Mucosa of gallbladder (tissue), 1 donor: ENCODE measurements at regions not wholly inside any gene's neighbourhood (a gene's known extent, or its start where the extent isn't known, plus 50 kb on each side); places are given as distances from the start of the nearest gene placed in this dataset.

Source experiments
- DNase-seq: peaks from one replicate; pipeline ENCODE4 v3.0.0-alpha.2; 2020; ENCODE audit warnings: low spot score
- donor health status: DM: no; HTN: no; CAD: no.

DNA sequence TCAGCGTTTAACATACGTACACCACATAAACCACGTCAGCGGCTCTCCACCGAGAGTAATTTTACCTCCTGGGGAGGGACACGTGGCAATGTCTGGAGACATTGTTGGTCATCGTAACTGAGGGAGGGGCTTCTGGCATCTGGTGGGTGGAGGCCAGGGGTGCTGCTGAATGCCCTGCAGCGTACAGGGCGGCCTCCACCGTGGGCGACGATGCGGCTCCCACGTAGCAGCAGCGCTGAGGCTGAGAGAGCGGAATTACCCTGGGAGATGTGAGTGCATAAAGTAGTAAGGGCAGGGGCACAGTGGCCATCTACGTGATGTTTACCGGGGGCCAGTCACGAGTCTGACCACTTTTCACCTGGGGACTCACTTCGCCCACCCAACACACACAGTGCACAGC is 212.4 kb downstream of the RBFOX3 start:
- DNase-seq, result no peak

DNA sequence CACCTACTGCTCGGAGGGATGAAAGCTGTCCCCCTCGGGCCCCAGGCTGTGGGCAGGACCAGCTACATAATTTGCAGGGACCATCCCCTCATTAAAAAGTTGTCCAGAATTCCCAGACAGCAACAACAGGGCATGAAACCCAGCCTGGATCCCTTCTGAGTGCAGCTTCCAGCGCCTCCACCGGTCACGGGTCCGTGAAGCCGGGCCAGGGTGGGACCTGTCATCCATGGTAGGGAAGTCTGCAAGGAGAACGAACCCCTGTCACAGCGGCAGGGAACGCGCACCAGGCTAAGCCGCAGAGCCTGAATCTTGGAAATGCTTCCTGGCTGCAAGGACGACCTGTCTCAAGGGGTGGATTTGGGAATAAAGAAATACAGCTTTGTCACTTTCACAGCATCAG is 214.2 kb downstream of the RBFOX3 start:
- DNase-seq, result no peak

DNA sequence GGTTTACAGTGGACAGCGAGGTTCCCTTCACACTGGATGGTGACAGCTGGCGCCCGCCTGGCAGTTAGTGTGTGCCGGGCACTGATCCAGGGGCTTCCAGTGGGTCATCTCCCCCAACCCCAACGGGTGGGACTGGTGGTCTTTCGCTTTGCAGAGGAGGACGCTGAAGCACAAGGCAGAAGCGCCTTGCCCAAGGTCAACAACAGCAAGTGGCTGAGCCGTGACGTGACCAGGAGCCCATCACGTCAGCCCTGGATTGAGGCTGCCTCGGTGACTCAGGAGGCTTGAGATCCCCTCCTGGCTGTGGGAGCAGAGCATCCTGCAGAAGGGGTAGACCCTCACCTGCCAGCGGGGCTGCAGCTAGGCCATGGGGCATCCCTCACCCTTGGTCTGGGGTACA is 215.3 kb downstream of the RBFOX3 start:
- no peak for DNase-seq

- no peak for DNase-seq
Measured at GRCh38 chr17:79395066-79395465, 215.8 kb downstream of the RBFOX3 start.

- peak; percentile 81 for DNase-seq
Measured at GRCh38 chr17:79393358-79394052, 217.3 kb downstream of the RBFOX3 start.

DNA sequence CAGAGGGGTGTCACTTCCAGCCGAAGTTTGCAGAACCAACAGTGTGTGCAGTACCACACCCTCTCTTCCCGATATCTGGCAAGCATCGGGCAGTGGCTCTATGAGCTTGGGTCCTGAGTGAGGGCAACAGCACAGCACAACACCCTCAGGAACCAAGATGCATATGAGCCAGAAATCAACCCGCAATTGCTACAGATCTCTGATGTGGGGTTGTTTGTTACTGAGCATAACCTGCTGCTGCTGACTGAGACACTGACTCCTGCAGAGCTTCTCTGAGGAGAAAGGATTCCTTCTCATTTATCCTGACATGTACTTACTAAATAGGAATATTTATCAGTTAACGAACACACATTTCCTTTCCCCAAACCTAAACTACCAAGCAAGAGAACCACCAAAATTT is 218.3 kb downstream of the RBFOX3 start:
- DNase-seq, result no peak

GRCh38 chr17:79391376-79392233 is 219.2 kb downstream of the RBFOX3 start:
- DNase-seq, result peak; percentile 69

DNA sequence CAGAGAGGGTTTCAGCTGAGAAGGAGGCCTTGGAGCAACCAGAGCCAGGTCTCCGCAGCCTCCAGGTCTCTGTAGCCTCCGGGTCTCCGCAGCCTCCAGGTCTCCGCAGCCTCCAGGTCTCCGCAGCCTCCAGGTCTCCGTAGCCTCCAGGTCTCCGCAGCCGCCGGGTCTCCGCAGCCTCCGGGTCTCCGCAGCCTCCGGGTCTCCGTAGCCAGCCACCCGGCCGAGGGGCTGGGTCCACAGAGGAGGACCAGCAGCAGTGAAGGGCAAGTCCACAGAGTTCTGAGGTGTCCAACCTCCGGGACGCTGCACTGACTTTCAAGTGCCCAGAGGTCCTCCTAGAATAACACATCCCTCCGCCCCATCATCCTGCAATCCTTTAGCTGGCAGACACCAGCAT is 221.0 kb downstream of the RBFOX3 start:
- no peak for DNase-seq

DNA sequence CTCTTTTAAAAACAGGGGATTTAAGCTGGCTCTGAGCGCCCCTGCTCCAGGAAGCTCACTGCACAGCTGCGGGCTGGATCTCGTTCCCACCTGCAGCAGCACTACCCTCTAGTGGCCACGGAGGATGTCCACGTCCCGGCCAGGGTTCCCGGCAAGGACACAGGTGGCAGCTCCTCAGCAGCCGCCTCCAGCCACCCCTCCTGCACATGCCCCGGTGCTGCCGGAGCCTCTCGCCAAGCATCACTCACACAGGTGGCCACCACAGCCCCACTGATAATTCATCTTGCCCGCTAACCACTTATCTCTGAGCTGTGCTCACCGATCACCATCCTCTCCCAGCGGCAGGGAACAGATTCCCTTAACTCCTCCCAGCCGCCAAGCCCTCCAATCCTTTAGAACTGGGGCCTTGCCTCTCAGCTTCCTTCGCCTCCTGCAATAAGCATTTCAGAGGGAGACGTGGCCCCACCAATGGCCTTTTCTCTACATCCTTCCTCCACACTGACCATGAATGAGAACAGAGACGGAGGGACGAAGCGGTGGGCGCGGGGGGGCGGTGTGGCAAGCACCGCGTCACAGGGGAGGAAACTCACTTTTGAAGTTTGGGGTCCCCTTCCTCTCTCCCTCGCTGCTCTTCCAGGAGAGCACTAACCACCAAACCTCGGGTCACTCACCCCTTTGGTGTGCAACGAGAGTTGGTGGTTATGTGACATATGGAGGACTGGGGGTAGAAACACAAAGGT is 222.1 kb downstream of the RBFOX3 start:
- DNase-seq, result peak; percentile 35

GRCh38 chr17:79387783-79388182 is 223.1 kb downstream of the RBFOX3 start:
- DNase-seq, result no peak

DNA sequence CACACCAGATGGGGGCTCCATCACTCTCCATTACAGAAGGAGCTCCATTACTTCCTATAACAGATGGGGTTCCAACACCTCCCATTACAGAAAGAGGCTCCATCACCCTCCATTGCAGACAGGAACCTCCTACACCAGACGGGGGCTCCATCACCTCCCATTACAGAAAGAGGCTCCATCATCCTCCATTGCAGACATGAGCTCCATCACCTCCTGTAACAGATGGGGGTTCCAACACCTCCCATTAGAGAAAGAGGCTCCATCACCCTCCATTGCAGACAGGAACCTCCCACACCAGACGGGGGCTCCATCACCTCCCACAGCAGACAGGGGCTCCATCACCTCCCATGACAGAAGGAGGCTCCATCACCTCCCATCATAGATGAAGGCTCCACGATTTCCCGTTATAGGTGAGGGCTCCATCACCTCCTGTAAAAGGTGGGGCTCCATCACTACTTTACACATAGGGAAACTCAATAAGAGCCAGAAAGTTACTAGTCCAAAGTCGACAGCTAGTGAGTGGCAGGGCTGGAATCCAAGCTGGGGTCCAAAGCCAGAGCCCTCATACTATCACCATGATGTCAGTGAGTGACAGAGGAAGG is 224.8 kb downstream of the RBFOX3 start:
- DNase-seq, result no peak

DNA sequence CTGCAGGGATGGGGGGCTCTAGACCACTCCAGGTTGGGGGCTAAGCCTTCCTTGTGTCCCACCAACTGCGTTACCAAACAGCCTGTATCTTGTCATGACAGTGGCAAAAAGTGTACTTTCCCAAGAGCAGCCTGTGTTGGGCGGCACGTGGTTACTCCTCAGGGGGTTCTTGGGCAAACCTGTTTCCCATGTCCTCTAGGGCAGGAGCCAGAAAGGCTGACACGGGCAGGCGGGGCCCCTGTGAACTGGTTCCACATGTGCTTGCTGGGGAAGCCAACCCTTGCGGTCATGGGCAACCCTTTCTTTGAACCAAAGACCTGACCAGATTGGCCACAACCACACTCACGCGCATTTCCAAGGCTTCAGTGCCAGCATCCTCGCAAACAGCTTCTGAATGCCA is 228.5 kb downstream of the RBFOX3 start:
- DNase-seq, result no peak

- DNase-seq, result no peak
Measured at GRCh38 chr17:79379700-79380445, 231.0 kb downstream of the RBFOX3 start.

DNA sequence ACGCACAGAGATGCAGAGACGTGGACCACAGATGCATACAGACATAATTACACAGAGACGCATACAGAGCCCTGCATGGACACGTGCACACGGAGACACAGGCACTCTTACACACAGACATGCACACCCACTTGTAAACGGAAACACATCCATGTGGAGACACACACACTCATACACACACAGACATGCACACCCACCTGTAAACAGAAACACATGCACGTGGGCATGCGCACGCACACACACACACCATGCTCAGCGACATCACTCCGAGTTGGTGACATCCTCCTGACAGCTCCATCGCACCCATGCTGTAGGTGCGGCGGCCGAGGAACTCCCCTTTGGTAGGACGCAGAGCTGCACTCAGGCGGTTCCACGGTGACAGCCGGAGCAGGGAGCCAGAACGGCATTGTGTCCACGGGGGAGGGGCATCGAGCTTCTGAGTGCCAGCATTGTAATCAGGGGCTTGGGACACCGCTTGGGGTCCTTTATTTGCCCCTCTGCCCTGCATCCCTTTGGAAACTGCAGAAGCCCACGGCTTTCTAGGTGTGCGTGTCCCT is 233.5 kb downstream of the RBFOX3 start:
- no peak for DNase-seq

DNA sequence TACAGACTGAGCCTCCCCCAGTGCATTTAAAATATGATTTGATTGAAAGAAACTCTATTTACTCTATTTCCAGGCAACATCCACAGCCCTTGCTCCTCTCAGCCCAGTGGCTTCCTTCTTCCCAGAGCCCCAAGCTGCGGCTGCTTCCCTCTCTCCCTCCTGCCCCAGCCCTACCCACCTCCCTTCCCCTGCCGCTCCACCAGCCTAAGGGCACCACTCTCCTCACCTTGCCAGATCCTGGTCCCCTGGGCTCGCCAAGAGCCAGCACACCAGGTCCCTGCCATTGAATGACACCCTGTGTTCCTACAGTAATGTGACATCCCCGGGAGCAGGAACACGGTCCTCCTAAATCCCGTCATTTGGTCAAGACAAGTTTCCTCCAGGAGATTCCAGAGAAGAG is 236.0 kb downstream of the RBFOX3 start:
- DNase-seq, result no peak

- DNase-seq, result no peak
Measured at GRCh38 chr17:79374087-79374689, 236.7 kb downstream of the RBFOX3 start.

GRCh38 chr17:79372470-79373238 is 238.2 kb downstream of the RBFOX3 start:
- no peak for DNase-seq

DNA sequence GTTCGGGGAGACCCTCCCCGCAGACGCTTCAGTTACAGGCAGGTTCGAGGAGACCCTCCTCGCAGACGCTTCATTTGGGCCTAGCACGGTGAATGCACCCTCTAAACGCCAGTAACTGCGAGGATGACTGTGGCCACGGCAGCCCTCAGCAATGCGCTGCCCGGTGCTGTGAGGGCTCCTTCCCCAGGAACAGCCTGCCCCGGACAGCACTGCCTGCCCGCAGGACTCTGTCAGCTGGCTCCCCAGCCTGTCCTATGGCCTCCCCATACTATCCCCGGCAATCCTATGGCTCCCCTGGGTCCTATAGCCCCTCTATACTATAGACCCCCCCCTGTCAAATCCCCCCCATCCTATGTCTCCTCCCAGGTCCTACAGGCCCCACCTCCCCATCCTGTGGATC is 238.9 kb downstream of the RBFOX3 start:
- DNase-seq, result no peak

GRCh38 chr17:79370594-79370993 is 240.3 kb downstream of the RBFOX3 start:
- no peak for DNase-seq

DNA sequence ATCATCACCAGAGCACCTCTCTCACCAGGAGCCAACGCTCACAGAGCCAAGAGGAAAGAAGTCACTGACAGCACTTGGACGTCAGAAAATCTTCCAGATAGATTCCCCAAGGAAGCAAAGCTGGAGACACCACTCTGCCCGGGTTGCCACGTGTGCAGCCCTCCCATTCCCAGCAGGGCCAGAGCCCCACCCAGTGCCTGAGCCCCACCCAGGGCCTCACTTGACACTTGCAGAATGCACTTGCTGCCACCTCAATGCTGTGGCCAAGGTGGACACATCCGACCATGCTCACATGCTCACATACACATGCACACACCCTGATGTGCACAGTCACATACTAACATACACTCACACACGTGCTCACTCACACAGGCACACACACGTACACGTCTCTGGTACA is 240.7 kb downstream of the RBFOX3 start:
- DNase-seq, result no peak
